ENCODE measurements at regions not wholly inside any gene's neighbourhood (a gene's known extent, or its start where the extent isn't known, plus 50 kb on each side); places are given as distances from the start of the nearest gene placed in this dataset.

DNA sequence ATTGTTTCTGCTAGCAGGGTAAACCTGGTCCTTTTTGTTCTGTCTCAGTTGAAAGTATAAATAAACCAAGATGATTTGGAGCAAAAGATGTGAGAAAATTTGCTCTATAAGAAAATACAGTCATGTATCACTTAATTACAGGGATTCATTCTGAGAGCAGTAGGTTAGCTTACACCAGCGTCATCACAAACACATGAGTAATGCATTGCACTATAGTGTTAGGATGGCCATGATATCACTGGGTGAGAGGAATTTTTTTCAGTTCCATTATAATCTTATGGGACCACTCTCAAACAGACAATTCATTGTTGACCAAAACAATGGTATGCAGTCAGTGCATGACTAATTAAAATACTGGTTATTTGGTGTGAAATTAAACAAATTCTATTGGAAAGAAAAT, 430.9 kb downstream of the CHSY3 start:
- peak; percentile 27 for DNase-seq (ENCODE audit: low spot score)

DNA sequence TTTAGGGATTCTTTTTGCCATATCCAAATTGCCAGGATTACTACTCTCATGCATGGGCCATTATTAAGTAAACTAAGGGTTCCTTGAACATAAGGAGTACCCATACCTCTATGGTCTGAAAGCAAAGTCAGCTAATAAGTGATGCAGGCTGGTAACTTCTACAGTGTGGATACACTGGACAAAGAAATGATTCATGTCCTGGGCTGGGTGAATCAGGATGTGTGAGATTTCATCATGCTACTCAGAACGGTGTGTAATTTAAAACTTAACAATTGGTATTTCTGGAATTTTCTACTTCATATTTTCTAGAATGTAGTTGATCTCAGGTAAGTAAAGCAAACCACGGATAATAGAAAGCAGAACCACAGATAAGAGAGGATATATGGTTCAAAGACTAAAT, 428.8 kb downstream of the CHSY3 start:
- DNase-seq (ENCODE audit: low spot score): peak; percentile 62

- DNase-seq (ENCODE audit: low spot score): no peak
These were observed 427.1 kb downstream of the CHSY3 start for GRCh38 chr5:130331332-130331731.

DNA sequence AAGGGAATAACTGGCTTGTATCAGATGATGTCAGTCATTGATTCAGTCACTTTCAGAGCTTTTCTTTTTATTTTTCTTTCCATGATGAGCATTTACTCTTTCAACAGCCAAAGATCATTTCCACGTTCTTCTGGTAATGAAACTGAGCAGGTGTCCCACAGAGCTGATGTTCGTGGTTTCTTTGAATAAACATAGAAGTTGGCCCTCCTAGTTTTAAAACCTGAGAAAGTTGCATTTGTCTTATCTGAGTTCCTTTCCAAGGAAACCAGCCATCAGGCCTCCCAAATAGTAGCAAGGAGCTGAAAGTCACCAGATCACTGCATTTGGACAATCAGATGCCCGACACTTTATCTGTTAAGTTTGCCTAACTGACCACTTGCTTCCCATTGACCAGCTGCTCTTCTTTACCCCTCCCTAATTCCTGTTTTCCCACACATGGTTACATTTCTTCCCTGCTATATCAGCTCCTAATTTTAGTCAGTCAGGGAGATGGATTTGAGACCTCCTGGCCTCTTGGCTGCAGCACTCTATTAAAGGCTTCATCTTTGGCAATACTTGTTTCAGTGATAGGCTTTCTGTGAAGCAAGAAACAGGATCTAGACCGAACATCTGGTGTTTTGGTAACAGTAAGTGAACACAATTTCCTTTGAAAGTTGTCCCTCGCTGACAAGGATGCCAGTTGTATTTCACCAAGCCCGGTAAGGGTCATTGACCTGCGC, 420.8 kb downstream of the CHSY3 start:
- no peak for DNase-seq (ENCODE audit: low spot score)

- DNase-seq (ENCODE audit: low spot score): peak; percentile 60
These were observed 419.7 kb downstream of the CHSY3 start for GRCh38 chr5:130323804-130324454.

GRCh38 chr5:130321931-130322330, 417.7 kb downstream of the CHSY3 start:
- DNase-seq (ENCODE audit: low spot score): no peak

DNA sequence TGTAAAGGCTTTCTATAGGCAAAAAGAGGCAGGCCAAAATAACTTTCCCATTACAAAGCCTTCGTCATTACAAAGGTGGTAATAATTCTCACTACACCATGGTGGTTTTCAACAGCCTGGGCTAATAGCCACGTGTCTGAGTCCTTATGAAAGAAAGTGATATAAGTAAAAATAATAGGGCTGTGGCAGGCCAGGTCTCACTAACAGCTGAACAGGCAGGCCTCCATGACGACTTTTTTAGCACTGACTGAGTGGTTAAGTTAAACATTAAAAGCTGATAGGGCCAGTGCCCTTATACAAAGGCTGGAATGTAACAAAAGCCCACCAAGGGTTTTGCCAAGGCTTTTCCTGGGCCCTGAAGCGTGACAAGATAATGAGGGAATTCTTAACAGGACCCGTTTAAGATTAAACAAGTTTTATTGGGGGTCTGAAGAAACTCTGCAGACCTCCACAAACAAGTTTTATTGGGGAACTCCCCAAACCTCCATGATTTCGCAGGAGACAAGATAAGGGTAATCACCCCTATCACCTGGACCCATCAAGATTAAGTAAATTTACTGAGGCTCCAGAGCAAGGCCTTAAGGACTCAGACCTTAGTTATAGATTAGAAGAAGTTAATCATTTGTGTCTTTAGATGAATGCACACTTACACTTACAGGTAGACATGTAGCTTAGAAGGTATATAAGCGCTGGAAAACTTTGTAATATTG, 412.9 kb downstream of the CHSY3 start:
- DNase-seq (ENCODE audit: low spot score): no peak

- no peak for DNase-seq (ENCODE audit: low spot score)
These were observed 391.0 kb downstream of the CHSY3 start for GRCh38 chr5:130295235-130295634.

GRCh38 chr5:130294798-130295197, 390.5 kb downstream of the CHSY3 start:
- peak; percentile 51 for DNase-seq (ENCODE audit: low spot score)

- DNase-seq (ENCODE audit: low spot score): peak; percentile 6
These were observed 386.0 kb downstream of the CHSY3 start for GRCh38 chr5:130290219-130290618.

DNA sequence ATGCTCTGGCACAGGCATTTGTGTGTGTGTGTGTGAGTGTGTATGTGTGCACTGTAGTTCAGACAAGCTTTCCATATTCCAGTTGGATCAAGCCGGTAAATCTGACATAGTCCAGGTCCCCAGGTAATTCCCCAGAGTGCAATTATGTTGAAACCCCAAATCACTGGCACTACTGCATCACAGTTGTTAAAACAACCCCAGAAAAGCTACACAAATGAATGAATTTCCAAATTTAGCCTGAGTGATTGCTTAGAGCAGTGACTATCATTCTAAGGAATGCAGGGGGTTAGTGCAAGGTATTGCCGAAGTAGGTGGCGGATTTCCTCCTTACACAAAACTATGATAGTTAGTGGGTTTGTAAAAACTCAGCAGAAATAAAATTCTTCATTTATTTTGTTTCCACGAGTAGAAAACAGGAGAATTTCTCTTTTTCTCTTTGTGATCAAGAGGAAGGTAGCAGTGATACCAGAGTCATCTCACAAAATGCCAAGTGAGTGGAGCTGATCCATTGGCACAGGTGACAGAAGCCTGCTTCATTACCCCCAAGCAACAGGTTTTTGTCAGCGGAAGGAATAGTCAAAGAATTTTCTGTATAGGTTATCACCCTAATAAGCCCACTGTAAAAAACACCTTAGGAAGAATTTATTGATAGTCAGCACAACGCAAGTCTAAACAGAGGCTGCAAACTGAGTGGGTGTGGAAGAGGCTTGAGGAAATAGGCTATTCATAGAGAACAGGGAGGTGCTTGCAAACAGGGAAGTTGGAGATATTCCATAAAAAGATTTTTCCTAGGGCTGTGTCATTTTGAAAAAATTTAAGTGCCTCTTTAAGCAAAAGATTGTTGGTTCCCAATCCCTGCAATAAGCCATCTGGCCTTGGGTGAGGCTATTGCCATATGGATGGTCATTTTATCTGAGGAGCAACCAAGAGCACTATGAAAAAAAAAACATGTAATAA, 385.1 kb downstream of the CHSY3 start:
- peak; percentile 66 for DNase-seq (ENCODE audit: low spot score)

GRCh38 chr5:130287438-130287837, 383.2 kb downstream of the CHSY3 start:
- DNase-seq (ENCODE audit: low spot score): no peak

GRCh38 chr5:130286971-130287370, 382.7 kb downstream of the CHSY3 start:
- no peak for DNase-seq (ENCODE audit: low spot score)

DNA sequence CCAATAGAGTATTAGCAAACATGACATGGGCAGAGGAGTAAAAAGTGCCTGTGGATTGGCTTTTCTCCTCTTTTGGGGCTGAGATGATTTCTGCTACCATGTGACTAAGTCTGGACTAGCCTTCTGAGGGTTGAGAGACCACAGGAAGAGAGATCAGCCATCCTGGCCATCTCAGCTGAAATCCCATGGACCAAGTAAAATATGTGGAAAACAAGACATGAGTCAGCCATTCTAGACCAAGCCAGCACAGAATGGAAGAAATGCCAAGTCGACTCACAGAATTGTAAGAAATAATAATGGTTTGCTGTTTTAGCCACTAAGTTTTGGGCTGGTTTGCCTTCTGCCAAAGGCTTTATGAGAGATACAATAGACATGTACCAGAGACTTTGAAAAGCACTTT, 377.8 kb downstream of the CHSY3 start:
- DNase-seq (ENCODE audit: low spot score): peak; percentile 22

- no peak for DNase-seq (ENCODE audit: low spot score)
These were observed 376.4 kb downstream of the CHSY3 start for GRCh38 chr5:130280528-130281217.

DNA sequence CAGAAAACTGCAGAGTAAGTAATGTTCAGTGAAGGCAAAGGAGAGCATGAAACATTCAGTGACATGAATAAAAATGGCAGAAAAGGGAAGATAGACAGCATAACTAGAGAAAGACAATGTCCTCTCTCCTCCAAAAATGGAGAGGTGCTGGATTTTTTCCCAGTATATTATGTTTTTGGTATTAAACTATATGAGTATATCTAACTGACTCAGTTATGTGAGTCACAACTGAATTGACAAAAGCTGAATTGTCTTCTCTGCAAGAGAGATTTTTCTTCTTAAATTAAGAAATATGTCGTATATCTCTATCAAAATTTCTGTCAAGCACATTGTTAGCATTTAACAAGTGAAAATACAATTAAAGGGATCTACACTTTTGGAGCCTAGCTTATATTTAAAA, 375.1 kb downstream of the CHSY3 start:
- peak; percentile 8 for DNase-seq (ENCODE audit: low spot score)

DNA sequence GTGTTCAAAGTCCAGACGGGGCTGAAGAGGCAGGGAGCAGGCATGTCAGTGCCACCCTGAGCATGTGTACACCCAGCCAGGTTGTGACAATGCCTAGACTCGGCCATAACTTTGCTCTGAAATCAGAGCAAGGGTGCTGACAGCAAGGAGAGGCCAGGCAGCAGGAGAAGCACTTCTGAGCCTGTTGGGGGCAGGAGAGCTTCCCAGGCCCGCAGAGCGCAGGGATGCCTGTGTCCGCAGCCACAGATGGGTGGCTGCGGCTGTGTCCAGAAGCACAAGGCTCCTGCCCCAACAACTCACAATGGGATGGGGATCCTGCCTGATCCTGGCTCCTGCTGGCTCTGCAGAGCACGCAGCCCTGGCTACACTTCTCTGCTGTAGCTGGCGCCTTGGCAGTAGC, 373.9 kb downstream of the CHSY3 start:
- no peak for DNase-seq (ENCODE audit: low spot score)

DNA sequence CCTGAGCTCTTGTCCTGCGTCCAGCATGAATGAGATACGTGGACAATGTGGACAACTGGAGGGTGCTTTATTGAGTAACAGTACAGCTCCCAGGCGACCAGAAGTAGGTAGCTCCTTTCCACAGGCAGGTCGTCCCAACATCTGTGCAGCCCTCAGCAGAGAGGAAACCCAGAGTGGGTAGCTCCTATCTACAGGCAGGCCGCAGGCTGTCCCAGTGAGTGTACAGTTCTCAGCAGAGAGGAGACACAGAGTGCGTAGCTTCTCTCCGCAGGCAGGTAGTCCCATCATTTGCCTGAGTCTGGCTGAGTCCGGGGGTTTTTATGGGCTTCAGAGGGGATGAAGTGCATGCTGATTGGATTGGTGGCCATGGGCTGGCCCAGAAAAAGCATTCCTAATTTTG, 373.3 kb downstream of the CHSY3 start:
- DNase-seq (ENCODE audit: low spot score): no peak

DNA sequence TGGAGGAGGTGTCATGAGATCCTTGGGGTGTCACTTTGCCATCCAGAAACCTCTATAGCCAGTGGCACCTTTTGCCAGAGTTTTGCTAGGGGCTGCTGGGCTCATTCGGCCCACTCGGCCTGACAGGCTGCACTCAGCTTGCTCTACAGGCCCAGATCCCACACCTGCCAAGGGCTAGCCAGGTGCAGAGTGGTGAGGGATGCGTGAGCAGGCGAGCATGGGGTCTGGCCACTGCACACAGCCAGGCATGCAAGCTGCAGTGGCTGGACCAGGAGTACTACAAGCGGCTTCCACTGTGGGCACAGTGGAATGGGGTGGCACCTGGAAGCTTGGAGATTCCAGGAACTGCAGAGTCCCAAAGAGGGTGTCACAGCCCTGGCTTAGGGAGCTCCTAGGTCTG, 372.7 kb downstream of the CHSY3 start:
- no peak for DNase-seq (ENCODE audit: low spot score)

DNA sequence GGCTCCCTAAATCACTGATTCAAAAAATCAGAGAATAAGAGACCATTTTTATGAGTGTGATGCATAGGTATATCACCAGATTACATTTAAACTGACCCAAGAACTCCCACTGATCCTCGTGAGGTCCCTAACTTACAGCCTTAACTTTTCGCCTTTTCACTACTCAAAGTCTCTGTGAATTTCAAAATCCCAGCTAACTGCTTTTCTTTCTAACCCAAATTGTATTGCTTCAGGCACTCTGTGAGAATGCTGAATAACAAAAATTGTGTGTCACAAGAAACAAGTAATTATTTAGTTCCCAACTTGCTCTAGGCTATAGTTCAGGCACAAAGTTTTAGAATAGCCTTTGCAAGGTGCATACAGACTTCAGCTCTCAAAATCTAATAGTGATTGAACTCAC, 368.6 kb downstream of the CHSY3 start:
- DNase-seq (ENCODE audit: low spot score): no peak

- DNase-seq (ENCODE audit: low spot score): no peak
These were observed 366.5 kb downstream of the CHSY3 start for GRCh38 chr5:130270786-130271185.
